ENCODE measurements at regions not wholly inside any gene's neighbourhood (a gene's known extent, or its start where the extent isn't known, plus 50 kb on each side); places are given as distances from the start of the nearest gene placed in this dataset.

- peaks cover 29% of the 10 kb centered on the region for H3K9me3 ChIP-seq (replicated peaks)
These were observed 105.6 kb upstream of the COG2 start for GRCh38 chr1:230536641-230537155.

GRCh38 chr1:230534224-230534623, 108.1 kb upstream of the COG2 start:
- no peak for TF ChIP-seq CTCF (IDR thresholded peaks at IDR 0.05; ENCODE audit: borderline replicate concordance)
- Histone ChIP-seq H3K36me3 (no peaks in the 10 kb centered on the region), H3K4me3 (no peak overlapping the region), H3K27me3 (ENCODE audit: low read depth) (no peaks in the 10 kb centered on the region), H3K9me3 (replicated peaks) (peaks cover 42% of the 10 kb centered on the region), H3K4me1 (no peaks in the 10 kb centered on the region), H3K27ac (replicated peaks) (no peak overlapping the region)
- intact Hi-C loops (cut with micrococcal nuclease): no loop called here
- no peak for DNase-seq

More at GRCh38 chr1:230536641-230537155, 105.6 kb upstream of the COG2 start:
- intact Hi-C loops (cut with micrococcal nuclease): no loop called here
- Histone ChIP-seq H3K27me3 (ENCODE audit: low read depth) (no peaks in the 10 kb centered on the region), H3K36me3 (no peaks in the 10 kb centered on the region), H3K4me3 (no peak overlapping the region), H3K27ac (replicated peaks) (no peak overlapping the region), H3K4me1 (no peaks in the 10 kb centered on the region)
- no peak for DNase-seq
- no peak for TF ChIP-seq CTCF (IDR thresholded peaks at IDR 0.05; ENCODE audit: borderline replicate concordance)

- DNase-seq: no peak
These were observed 105.0 kb upstream of the PGBD5 start for GRCh38 chr1:230531103-230531502.

GRCh38 chr1:230519246-230519645, 93.1 kb upstream of the PGBD5 start:
- no peaks in the 10 kb centered on the region for H3K36me3 ChIP-seq
- no peaks in the 10 kb centered on the region for H3K27me3 ChIP-seq (ENCODE audit: low read depth)
- H3K9me3 ChIP-seq (replicated peaks): no peaks in the 10 kb centered on the region
- H3K27ac ChIP-seq (replicated peaks): no peak overlapping the region
- no peak for DNase-seq
- H3K4me3 ChIP-seq: no peak overlapping the region
- no peak for TF ChIP-seq CTCF (IDR thresholded peaks at IDR 0.05; ENCODE audit: borderline replicate concordance)
- H3K4me1 ChIP-seq: peaks cover 22% of the 10 kb centered on the region
- intact Hi-C loops (cut with micrococcal nuclease): no loop called here

More at GRCh38 chr1:230531103-230531502, 105.0 kb upstream of the PGBD5 start:
- Histone ChIP-seq H3K4me3 (no peak overlapping the region), H3K9me3 (replicated peaks) (peaks cover 43% of the 10 kb centered on the region), H3K36me3 (no peaks in the 10 kb centered on the region), H3K4me1 (no peaks in the 10 kb centered on the region), H3K27ac (replicated peaks) (no peak overlapping the region), H3K27me3 (ENCODE audit: low read depth) (peaks cover 3% of the 10 kb centered on the region)
- intact Hi-C loops (cut with micrococcal nuclease): no loop called here
- TF ChIP-seq CTCF (IDR thresholded peaks at IDR 0.05; ENCODE audit: borderline replicate concordance): no peak

- Histone ChIP-seq H3K4me3 (no peak overlapping the region), H3K9me3 (replicated peaks) (no peaks in the 10 kb centered on the region), H3K36me3 (no peaks in the 10 kb centered on the region), H3K4me1 (peaks cover 22% of the 10 kb centered on the region), H3K27ac (replicated peaks) (peak overlapping the region; percentile 50), H3K27me3 (ENCODE audit: low read depth) (no peaks in the 10 kb centered on the region)
- no peak for TF ChIP-seq CTCF (IDR thresholded peaks at IDR 0.05; ENCODE audit: borderline replicate concordance)
- no peak for DNase-seq
- intact Hi-C loops (cut with micrococcal nuclease): no loop called here
These were observed 92.4 kb upstream of the PGBD5 start for GRCh38 chr1:230518511-230518910.
